ENCODE measurements at regions not wholly inside any gene's neighbourhood (a gene's known extent, or its start where the extent isn't known, plus 50 kb on each side); places are given as distances from the start of the nearest gene placed in this dataset.

- Histone ChIP-seq H3K4me3 (no peak overlapping the region), H3K4me1 (ENCODE audit: control insufficient read depth in 5 of 5, insufficient read depth in 5 of 5, low read length in 5 of 5) (no peaks in the 10 kb centered on the region), H3K9ac (ENCODE audit: insufficient read depth in 1 of 2, low read length in 2 of 2) (no peak overlapping the region), H3K9me3 (ENCODE audit: control insufficient read depth in 4 of 4, insufficient read depth in 3 of 4, low read length in 3 of 4) (peaks cover 0 to 9% (median 2%) of the 10 kb centered on the region in 4 donors), H3K36me3 (ENCODE audit: control insufficient read depth in 4 of 4, insufficient read depth in 4 of 4, low read length in 4 of 4) (no peaks in the 10 kb centered on the region), H3K27ac (ENCODE audit: low read depth in 1 of 2, low read length in 1 of 2) (no peak overlapping the region), H3K27me3 (ENCODE audit: control insufficient read depth in 3 of 3, insufficient read depth in 3 of 3, low read length in 2 of 3) (no peaks in the 10 kb centered on the region)
- TF ChIP-seq, protein P1, sequence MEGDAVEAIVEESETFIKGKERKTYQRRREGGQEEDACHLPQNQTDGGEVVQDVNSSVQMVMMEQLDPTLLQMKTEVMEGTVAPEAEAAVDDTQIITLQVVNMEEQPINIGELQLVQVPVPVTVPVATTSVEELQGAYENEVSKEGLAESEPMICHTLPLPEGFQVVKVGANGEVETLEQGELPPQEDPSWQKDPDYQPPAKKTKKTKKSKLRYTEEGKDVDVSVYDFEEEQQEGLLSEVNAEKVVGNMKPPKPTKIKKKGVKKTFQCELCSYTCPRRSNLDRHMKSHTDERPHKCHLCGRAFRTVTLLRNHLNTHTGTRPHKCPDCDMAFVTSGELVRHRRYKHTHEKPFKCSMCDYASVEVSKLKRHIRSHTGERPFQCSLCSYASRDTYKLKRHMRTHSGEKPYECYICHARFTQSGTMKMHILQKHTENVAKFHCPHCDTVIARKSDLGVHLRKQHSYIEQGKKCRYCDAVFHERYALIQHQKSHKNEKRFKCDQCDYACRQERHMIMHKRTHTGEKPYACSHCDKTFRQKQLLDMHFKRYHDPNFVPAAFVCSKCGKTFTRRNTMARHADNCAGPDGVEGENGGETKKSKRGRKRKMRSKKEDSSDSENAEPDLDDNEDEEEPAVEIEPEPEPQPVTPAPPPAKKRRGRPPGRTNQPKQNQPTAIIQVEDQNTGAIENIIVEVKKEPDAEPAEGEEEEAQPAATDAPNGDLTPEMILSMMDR (IDR thresholded peaks at IDR 0.05; ENCODE audit: control extremely low read depth, extremely low read depth) = no peak
- 84% methylated on average over 3 of the region's 3 CpGs for WGBS, 2 donors
- ATAC-seq (ENCODE audit: insufficient read depth, low FRiP score) (no peak), DNase-seq (no peak)
Measured at GRCh38 chr20:60286764-60287163, 328.5 kb downstream of the CDH26 start.

GRCh38 chr20:60288945-60289344 is 330.7 kb downstream of the CDH26 start:
- H3K9ac ChIP-seq (ENCODE audit: insufficient read depth in 1 of 2, low read length in 2 of 2) = no peak overlapping the region
- H3K36me3 ChIP-seq (ENCODE audit: control insufficient read depth in 4 of 4, insufficient read depth in 4 of 4, low read length in 4 of 4) = no peaks in the 10 kb centered on the region

DNA sequence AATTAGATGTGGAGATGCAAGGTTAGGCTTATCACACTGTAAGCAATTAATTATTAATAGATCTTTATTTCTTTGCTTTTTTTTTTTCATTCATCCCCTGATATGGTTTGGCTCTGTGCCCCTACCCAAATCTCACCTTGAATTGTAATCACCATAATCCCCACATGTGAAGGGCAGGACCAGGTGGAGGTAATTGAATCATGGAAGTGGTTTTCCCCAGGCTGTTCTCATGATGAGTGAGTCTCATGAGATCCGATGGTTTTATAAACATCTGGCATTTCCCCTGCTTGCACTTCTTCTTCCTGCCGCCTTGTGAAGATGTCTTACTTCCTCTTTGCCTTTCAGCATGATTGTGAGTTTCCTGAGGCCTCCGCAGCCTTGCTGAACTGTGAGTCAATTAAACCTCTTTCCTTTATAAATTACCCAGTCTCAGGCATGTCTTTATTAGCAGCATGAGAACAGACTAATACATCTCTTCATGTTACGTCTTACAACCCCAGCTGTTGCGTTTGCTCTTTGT is 333.8 kb downstream of the CDH26 start:
- H3K27me3 ChIP-seq (ENCODE audit: control insufficient read depth in 3 of 3, insufficient read depth in 3 of 3, low read length in 2 of 3) = no peaks in the 10 kb centered on the region
- H3K9me3 ChIP-seq (ENCODE audit: control insufficient read depth in 4 of 4, insufficient read depth in 3 of 4, low read length in 3 of 4) = peaks cover 0 to 9% (median 1%) of the 10 kb centered on the region in 4 donors
- no peak overlapping the region for H3K9ac ChIP-seq (ENCODE audit: insufficient read depth in 1 of 2, low read length in 2 of 2)
- TF ChIP-seq, protein P1 (IDR thresholded peaks at IDR 0.05; ENCODE audit: control extremely low read depth, extremely low read depth) = no peak
- no peaks in the 10 kb centered on the region for H3K4me1 ChIP-seq (ENCODE audit: control insufficient read depth in 5 of 5, insufficient read depth in 5 of 5, low read length in 5 of 5)
- no peaks in the 10 kb centered on the region for H3K36me3 ChIP-seq (ENCODE audit: control insufficient read depth in 4 of 4, insufficient read depth in 4 of 4, low read length in 4 of 4)
- H3K27ac ChIP-seq (ENCODE audit: low read depth in 1 of 2, low read length in 1 of 2) = no peak overlapping the region
- no peak overlapping the region for H3K4me3 ChIP-seq
- 48 to 60% methylated on average over 5 of the region's 5 CpGs for WGBS, 2 donors
- ATAC-seq (ENCODE audit: insufficient read depth, low FRiP score) (no peak), DNase-seq (no peak)

More at GRCh38 chr20:60288945-60289344, 330.7 kb downstream of the CDH26 start:
- no peak overlapping the region for H3K27ac ChIP-seq (ENCODE audit: low read depth in 1 of 2, low read length in 1 of 2)
- H3K27me3 ChIP-seq (ENCODE audit: control insufficient read depth in 3 of 3, insufficient read depth in 3 of 3, low read length in 2 of 3) = no peaks in the 10 kb centered on the region
- 90 to 100% methylated on average over 2 of the region's 2 CpGs for WGBS, 2 donors
- ATAC-seq (ENCODE audit: insufficient read depth, low FRiP score) (no peak), DNase-seq (no peak)
- H3K9me3 ChIP-seq (ENCODE audit: control insufficient read depth in 4 of 4, insufficient read depth in 3 of 4, low read length in 3 of 4) = peaks cover 0 to 9% (median 1%) of the 10 kb centered on the region in 4 donors
- TF ChIP-seq, protein P1 (IDR thresholded peaks at IDR 0.05; ENCODE audit: control extremely low read depth, extremely low read depth) = no peak
- H3K4me1 ChIP-seq (ENCODE audit: control insufficient read depth in 5 of 5, insufficient read depth in 5 of 5, low read length in 5 of 5) = no peaks in the 10 kb centered on the region
- H3K4me3 ChIP-seq = no peak overlapping the region

- TF ChIP-seq, protein P1 (IDR thresholded peaks at IDR 0.05; ENCODE audit: control extremely low read depth, extremely low read depth) = no peak
Measured at GRCh38 chr20:60294632-60295031, 336.4 kb downstream of the CDH26 start.

More at GRCh38 chr20:60294632-60295031, 336.4 kb downstream of the CDH26 start:
- Histone ChIP-seq H3K27me3 (ENCODE audit: control insufficient read depth in 3 of 3, insufficient read depth in 3 of 3, low read length in 2 of 3) (no peaks in the 10 kb centered on the region), H3K9ac (ENCODE audit: insufficient read depth in 1 of 2, low read length in 2 of 2) (no peak overlapping the region), H3K4me3 (no peak overlapping the region), H3K4me1 (ENCODE audit: control insufficient read depth in 5 of 5, insufficient read depth in 5 of 5, low read length in 5 of 5) (peaks cover 0 to under 1% (median 0%) of the 10 kb centered on the region in 5 donors), H3K27ac (ENCODE audit: low read depth in 1 of 2, low read length in 1 of 2) (no peak overlapping the region), H3K9me3 (ENCODE audit: control insufficient read depth in 4 of 4, insufficient read depth in 3 of 4, low read length in 3 of 4) (peaks cover 0 to 5% (median 1%) of the 10 kb centered on the region in 4 donors), H3K36me3 (ENCODE audit: control insufficient read depth in 4 of 4, insufficient read depth in 4 of 4, low read length in 4 of 4) (no peaks in the 10 kb centered on the region)
- WGBS, 2 donors = 28 to 46% methylated on average over 8 of the region's 8 CpGs
- DNase-seq (no peak), ATAC-seq (ENCODE audit: insufficient read depth, low FRiP score) (no peak)

Data from lung (tissue), 11 donors.